Liver (tissue), 8 donors: ENCODE measurements at regions not wholly inside any gene's neighbourhood (a gene's known extent, or its start where the extent isn't known, plus 50 kb on each side); places are given as distances from the start of the nearest gene placed in this dataset.

Experiments
- DNase-seq: peaks from one replicate; pipeline ENCODE4 v3.0.0-alpha.2; 2017; ENCODE audit warnings: low spot score
- H3K27ac ChIP-seq, 2 donors: one replicate each; pipeline ENCODE4 v1.7.0; 2013; ENCODE audit warnings: inconsistent platforms in 2 of 2, low read length in 2 of 2, control low read depth in 1 of 2, low read depth in 1 of 2, mild to moderate bottlenecking in 1 of 2
- H3K27me3 ChIP-seq, 4 donors: one replicate each; pipeline versions ENCODE4 v1.6.1 to v1.7.0; 2013; ENCODE audit warnings: low read length in 3 of 4, inconsistent platforms in 1 of 4, mild to moderate bottlenecking in 1 of 4, moderate library complexity in 1 of 4; ENCODE audit not compliant: control insufficient read depth in 4 of 4, insufficient read depth in 4 of 4
- H3K36me3 ChIP-seq, 4 donors: one replicate each; pipeline versions ENCODE4 v1.6.1 to v1.7.0; 2013; ENCODE audit warnings: low read length in 3 of 4, mild to moderate bottlenecking in 3 of 4, low read depth in 1 of 4, moderate library complexity in 1 of 4; ENCODE audit not compliant: control insufficient read depth in 4 of 4, insufficient read depth in 3 of 4
- H3K4me1 ChIP-seq, 4 donors: one replicate each; pipeline versions ENCODE4 v1.6.1 to v1.7.0; 2013; ENCODE audit warnings: low read length in 3 of 4, mild to moderate bottlenecking in 3 of 4, moderate library complexity in 1 of 4; ENCODE audit not compliant: control insufficient read depth in 4 of 4, insufficient read depth in 4 of 4
- H3K4me3 ChIP-seq, 3 donors: one replicate each; pipeline versions ENCODE4 v1.6.1 to v1.7.0; 2013; ENCODE audit warnings: low read length in 3 of 3, control low read depth in 1 of 3, low read depth in 1 of 3, mild to moderate bottlenecking in 1 of 3
- H3K9ac ChIP-seq, 2 donors: one replicate each; pipeline ENCODE4 v1.7.0; 2013; ENCODE audit warnings: low read length in 2 of 2, mild to moderate bottlenecking in 2 of 2, moderate library complexity in 2 of 2, control low read depth in 1 of 2, low read depth in 1 of 2
- H3K9me3 ChIP-seq, 4 donors: one replicate each; pipeline versions ENCODE4 v1.6.1 to v1.7.0; 2013; ENCODE audit warnings: low read length in 3 of 4; ENCODE audit not compliant: control insufficient read depth in 4 of 4
- EGR1 ChIP-seq, 2 donors: IDR thresholded peaks; 2 replicates each; pipeline ENCODE4 v1.6.1; 2016 to 2018; ENCODE audit warnings: antibody characterized with exemption in 2 of 2, low read depth in 2 of 2
- FOXA1 ChIP-seq: IDR thresholded peaks from 2 replicates; pipeline ENCODE4 v1.6.1; 2016; ENCODE audit warnings: antibody characterized with exemption
- FOXA2 ChIP-seq: IDR thresholded peaks from 2 replicates; pipeline ENCODE4 v1.6.1; 2016; ENCODE audit warnings: antibody characterized with exemption
- GABPA ChIP-seq, 2 donors: IDR thresholded peaks in 1 of 2; conservative IDR thresholded peaks in 1 of 2; 2 replicates each; pipeline ENCODE4 v1.6.1; 2016; ENCODE audit warnings: antibody characterized with exemption in 2 of 2, mild to moderate bottlenecking in 1 of 2, moderate library complexity in 1 of 2
- HNF4A ChIP-seq, 2 donors: conservative IDR thresholded peaks; 2 replicates each; pipeline ENCODE4 v1.6.1; 2016; ENCODE audit warnings: antibody characterized with exemption in 2 of 2, mild to moderate bottlenecking in 2 of 2
- HNF4G ChIP-seq: IDR thresholded peaks from 2 replicates; pipeline ENCODE4 v1.6.1; 2016; ENCODE audit warnings: antibody characterized with exemption
- JUND ChIP-seq, 2 donors: IDR thresholded peaks; 2 replicates each; pipeline ENCODE4 v1.6.1; 2016; ENCODE audit warnings: antibody characterized with exemption in 2 of 2
- NR2F2 ChIP-seq: IDR thresholded peaks from 2 replicates; pipeline ENCODE4 v1.6.1; 2016; ENCODE audit warnings: antibody characterized with exemption
- RAD21 ChIP-seq, 2 donors: IDR thresholded peaks; 2 replicates each; pipeline ENCODE4 v1.6.1; 2016; ENCODE audit warnings: antibody characterized with exemption in 2 of 2, mild to moderate bottlenecking in 2 of 2
- RXRA ChIP-seq, 2 donors: IDR thresholded peaks; 2 replicates each; pipeline ENCODE4 v1.6.1; 2017 to 2018; ENCODE audit warnings: antibody characterized with exemption in 2 of 2, mild to moderate bottlenecking in 1 of 2
- SP1 ChIP-seq: IDR thresholded peaks from 2 replicates; pipeline ENCODE4 v1.6.1; 2018; ENCODE audit warnings: antibody characterized with exemption, mild to moderate bottlenecking
- TAF1 ChIP-seq: conservative IDR thresholded peaks from 2 replicates; pipeline ENCODE4 v1.6.1; 2016; ENCODE audit warnings: antibody characterized with exemption, mild to moderate bottlenecking
- YY1 ChIP-seq: IDR thresholded peaks from 2 replicates; pipeline ENCODE4 v1.6.1; 2016; ENCODE audit warnings: antibody characterized with exemption, mild to moderate bottlenecking
- WGBS: extraction: QIAGEN DNeasy Blood & Tissue Kit; methylation state at CpG from one replicate; pipeline ENCODE4 v1.1.7; 2013; 5-methylcytosine and 5-hydroxymethylcytosine counted together
- TF ChIP-seq, protein P1 (sequence below): IDR thresholded peaks from 2 replicates; pipeline ENCODE4 v1.6.1; 2016; ENCODE audit warnings: antibody characterized with exemption
- TF ChIP-seq, protein P2 (sequence below): IDR thresholded peaks from 2 replicates; pipeline ENCODE4 v1.6.1; 2016; ENCODE audit warnings: antibody characterized with exemption
- TF ChIP-seq, protein P3 (sequence below): IDR thresholded peaks from 2 replicates; pipeline ENCODE4 v1.6.1; 2016; ENCODE audit warnings: antibody characterized with exemption
- TF ChIP-seq, protein P4 (sequence below): fragments of 150-350 bp; IDR thresholded peaks from 2 replicates; pipeline ENCODE4 v1.5.1; 2017; ENCODE audit warnings: improper control_type of control experiment, low read depth, low read length; ENCODE audit not compliant: missing input control
- TF ChIP-seq, protein P5 (sequence below): IDR thresholded peaks from 2 replicates; pipeline ENCODE4 v1.6.1; 2016; ENCODE audit warnings: antibody characterized with exemption, mild to moderate bottlenecking
- donor health status: healthy.
- donor health status: healthy.
- donor health status: healthy.
- donor health status: healthy.
- donor health status: healthy.

DNA sequence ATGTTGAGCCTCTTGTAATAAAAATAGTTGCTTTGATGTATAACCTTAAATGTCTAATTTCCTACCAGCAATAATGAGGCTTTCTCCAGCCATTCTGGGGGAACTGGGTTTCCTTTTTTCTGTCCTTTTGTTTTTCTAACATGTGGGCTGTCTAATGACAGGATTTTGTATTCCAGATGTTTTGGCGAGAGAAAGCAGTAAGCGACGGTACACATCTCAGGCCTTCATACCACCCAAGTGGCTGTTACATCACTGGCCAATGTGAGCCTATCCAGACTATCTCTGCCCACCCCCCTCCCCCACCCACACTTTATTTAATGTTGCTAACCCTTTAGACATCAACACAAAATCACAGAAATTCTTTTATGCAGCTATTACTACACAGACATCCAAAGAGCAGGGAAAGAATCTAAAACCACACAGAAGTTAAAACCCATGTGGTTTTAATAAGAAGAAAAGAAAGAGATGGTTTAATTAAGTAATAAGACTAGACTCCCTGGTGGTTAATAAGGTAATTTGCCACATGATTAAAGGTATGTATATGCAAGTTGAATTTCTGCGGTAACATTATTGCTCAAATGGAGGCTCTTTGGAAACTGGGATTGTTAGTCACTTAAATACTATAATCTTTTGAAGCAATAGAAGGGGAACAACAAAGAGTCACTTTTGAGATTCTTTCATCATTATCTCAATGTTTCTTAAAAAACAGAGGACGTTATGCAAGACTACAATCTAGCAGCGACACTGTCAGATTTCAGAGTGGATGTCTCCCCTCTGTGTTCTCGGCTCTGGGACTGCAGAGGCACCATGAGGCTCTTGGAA, 365.1 kb downstream of the ENC1 start:
- H3K27me3 ChIP-seq = no peaks in the 10 kb centered on the region
- 84% methylated on average over 7 of the region's 7 CpGs for WGBS
- no peak overlapping the region for H3K9ac ChIP-seq
- H3K4me3 ChIP-seq = no peak overlapping the region
- no peak for DNase-seq
- no peaks in the 10 kb centered on the region for H3K4me1 ChIP-seq
- no peaks in the 10 kb centered on the region for H3K36me3 ChIP-seq
- no peaks in the 10 kb centered on the region for H3K9me3 ChIP-seq
- H3K27ac ChIP-seq = no peak overlapping the region
- TF ChIP-seq SP1 (no peak), RXRA (IDR thresholded peaks at IDR 0.05) (no peak)
- TF ChIP-seq, protein P1, sequence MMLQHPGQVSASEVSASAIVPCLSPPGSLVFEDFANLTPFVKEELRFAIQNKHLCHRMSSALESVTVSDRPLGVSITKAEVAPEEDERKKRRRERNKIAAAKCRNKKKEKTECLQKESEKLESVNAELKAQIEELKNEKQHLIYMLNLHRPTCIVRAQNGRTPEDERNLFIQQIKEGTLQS = no peak

DNA sequence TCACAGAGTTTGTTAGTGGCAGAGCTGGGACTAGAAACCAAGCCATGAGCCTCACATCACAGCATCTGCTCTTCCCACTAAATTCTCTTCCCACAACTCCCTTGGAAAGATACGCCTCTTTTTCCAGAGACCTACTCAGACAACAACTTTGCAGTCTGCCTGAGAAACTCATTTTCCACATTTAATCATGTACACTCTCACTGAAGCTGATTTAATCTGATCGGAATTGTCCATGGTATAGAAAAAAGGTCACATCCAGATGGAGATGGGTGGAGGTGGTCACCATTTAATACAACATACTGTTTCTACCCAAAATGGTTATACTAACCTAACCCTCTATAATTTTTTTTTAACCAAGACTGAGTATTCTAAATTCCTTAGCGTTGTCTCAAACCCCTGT, 366.2 kb downstream of the ENC1 start:
- no peak overlapping the region for H3K4me3 ChIP-seq
- no peaks in the 10 kb centered on the region for H3K36me3 ChIP-seq
- 97% methylated on average over 3 of the region's 3 CpGs for WGBS
- no peak for TF ChIP-seq YY1
- TF ChIP-seq HNF4A (conservative IDR thresholded peaks at IDR 0.05) = no peak
- TF ChIP-seq FOXA1 = no peak
- TF ChIP-seq, protein P2, sequence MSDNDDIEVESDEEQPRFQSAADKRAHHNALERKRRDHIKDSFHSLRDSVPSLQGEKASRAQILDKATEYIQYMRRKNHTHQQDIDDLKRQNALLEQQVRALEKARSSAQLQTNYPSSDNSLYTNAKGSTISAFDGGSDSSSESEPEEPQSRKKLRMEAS = no peak
- TF ChIP-seq, protein P3, sequence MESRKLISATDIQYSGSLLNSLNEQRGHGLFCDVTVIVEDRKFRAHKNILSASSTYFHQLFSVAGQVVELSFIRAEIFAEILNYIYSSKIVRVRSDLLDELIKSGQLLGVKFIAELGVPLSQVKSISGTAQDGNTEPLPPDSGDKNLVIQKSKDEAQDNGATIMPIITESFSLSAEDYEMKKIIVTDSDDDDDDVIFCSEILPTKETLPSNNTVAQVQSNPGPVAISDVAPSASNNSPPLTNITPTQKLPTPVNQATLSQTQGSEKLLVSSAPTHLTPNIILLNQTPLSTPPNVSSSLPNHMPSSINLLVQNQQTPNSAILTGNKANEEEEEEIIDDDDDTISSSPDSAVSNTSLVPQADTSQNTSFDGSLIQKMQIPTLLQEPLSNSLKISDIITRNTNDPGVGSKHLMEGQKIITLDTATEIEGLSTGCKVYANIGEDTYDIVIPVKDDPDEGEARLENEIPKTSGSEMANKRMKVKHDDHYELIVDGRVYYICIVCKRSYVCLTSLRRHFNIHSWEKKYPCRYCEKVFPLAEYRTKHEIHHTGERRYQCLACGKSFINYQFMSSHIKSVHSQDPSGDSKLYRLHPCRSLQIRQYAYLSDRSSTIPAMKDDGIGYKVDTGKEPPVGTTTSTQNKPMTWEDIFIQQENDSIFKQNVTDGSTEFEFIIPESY = no peak
- no peak for TF ChIP-seq GABPA (IDR thresholded peaks at IDR 0.05 in 1 of 2, conservative IDR thresholded peaks at IDR 0.05 in 1 of 2)
- no peak for TF ChIP-seq SP1
- TF ChIP-seq, protein P4, sequence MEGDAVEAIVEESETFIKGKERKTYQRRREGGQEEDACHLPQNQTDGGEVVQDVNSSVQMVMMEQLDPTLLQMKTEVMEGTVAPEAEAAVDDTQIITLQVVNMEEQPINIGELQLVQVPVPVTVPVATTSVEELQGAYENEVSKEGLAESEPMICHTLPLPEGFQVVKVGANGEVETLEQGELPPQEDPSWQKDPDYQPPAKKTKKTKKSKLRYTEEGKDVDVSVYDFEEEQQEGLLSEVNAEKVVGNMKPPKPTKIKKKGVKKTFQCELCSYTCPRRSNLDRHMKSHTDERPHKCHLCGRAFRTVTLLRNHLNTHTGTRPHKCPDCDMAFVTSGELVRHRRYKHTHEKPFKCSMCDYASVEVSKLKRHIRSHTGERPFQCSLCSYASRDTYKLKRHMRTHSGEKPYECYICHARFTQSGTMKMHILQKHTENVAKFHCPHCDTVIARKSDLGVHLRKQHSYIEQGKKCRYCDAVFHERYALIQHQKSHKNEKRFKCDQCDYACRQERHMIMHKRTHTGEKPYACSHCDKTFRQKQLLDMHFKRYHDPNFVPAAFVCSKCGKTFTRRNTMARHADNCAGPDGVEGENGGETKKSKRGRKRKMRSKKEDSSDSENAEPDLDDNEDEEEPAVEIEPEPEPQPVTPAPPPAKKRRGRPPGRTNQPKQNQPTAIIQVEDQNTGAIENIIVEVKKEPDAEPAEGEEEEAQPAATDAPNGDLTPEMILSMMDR = no peak
- no peak for TF ChIP-seq FOXA2
- no peak for TF ChIP-seq TAF1
- TF ChIP-seq, protein P1 = no peak
- no peak for TF ChIP-seq NR2F2
- no peak for TF ChIP-seq RXRA (IDR thresholded peaks at IDR 0.05)
- TF ChIP-seq, protein P5, sequence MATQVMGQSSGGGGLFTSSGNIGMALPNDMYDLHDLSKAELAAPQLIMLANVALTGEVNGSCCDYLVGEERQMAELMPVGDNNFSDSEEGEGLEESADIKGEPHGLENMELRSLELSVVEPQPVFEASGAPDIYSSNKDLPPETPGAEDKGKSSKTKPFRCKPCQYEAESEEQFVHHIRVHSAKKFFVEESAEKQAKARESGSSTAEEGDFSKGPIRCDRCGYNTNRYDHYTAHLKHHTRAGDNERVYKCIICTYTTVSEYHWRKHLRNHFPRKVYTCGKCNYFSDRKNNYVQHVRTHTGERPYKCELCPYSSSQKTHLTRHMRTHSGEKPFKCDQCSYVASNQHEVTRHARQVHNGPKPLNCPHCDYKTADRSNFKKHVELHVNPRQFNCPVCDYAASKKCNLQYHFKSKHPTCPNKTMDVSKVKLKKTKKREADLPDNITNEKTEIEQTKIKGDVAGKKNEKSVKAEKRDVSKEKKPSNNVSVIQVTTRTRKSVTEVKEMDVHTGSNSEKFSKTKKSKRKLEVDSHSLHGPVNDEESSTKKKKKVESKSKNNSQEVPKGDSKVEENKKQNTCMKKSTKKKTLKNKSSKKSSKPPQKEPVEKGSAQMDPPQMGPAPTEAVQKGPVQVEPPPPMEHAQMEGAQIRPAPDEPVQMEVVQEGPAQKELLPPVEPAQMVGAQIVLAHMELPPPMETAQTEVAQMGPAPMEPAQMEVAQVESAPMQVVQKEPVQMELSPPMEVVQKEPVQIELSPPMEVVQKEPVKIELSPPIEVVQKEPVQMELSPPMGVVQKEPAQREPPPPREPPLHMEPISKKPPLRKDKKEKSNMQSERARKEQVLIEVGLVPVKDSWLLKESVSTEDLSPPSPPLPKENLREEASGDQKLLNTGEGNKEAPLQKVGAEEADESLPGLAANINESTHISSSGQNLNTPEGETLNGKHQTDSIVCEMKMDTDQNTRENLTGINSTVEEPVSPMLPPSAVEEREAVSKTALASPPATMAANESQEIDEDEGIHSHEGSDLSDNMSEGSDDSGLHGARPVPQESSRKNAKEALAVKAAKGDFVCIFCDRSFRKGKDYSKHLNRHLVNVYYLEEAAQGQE = no peak
- no peak for TF ChIP-seq JUND (IDR thresholded peaks at IDR 0.05)
- TF ChIP-seq RAD21 (IDR thresholded peaks at IDR 0.05) = no peak
- no peak for TF ChIP-seq EGR1 (IDR thresholded peaks at IDR 0.05; ENCODE audit: low read depth in 2 of 2)
- TF ChIP-seq HNF4G = no peak
- no peak overlapping the region for H3K27ac ChIP-seq
- no peak overlapping the region for H3K9ac ChIP-seq
- H3K27me3 ChIP-seq = no peaks in the 10 kb centered on the region
- H3K9me3 ChIP-seq = no peaks in the 10 kb centered on the region
- DNase-seq = no peak
- H3K4me1 ChIP-seq = no peaks in the 10 kb centered on the region
